ENCODE measurements at regions not wholly inside any gene's neighbourhood (a gene's known extent, or its start where the extent isn't known, plus 50 kb on each side); places are given as distances from the start of the nearest gene placed in this dataset.

DNA sequence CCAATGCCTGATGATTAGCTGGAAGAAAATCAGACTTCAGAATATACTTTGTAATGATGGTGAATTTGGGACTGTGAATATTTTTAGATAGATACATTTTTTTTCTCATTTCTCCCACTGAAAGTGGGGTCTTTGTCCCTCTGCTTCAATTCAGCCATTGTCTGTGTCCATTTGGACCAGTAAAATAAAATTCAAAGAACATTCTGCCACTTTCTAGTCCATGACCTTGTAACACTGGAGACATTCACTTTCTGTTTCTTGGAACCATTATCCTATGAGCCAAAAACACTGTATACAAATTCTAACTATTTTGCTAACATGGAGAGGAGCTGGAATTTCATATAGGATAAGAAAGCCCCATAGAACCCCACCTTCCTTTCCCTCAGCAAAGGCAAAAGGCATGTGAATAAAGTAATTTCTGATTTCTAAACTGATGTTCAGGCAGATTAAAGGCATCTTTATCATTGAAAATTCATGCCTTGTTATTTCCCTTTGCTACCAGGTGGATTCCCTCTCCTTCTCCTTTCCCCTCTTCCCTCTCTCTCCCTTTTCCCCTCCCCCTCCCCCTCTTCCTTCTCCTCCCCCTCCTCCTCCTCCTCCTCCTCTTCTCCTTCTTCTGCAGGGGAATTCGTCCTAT, 2010.4 kb upstream of the LRRTM1 start:
- TF ChIP-seq GATA2 (IDR thresholded peaks at IDR 0.05; ENCODE audit: low read depth, low read length): no peak
- TF ChIP-seq GATA3 (IDR thresholded peaks at IDR 0.05; ENCODE audit: low read depth, low read length): no peak

Measured in SH-SY5Y (cell line).